Stimulated activated CD8-positive, alpha-beta memory T cell treated with anti-CD3 and anti-CD28 coated beads, Interleukin-12 subunit alpha, Interleukin-12 subunit beta, amount 100 ng/mL, for 24 hours (primary cell): ENCODE measurements at regions not wholly inside any gene's neighbourhood (a gene's known extent, or its start where the extent isn't known, plus 50 kb on each side); places are given as distances from the start of the nearest gene placed in this dataset.
A peak's percentile ranks its signal among the peaks of the same experiment; 100 is the strongest.

Source experiments
- DNase-seq: peaks from one replicate; pipeline ENCODE4 v3.0.0-alpha.2; 2020; ENCODE audit errors: extremely low read depth

DNA sequence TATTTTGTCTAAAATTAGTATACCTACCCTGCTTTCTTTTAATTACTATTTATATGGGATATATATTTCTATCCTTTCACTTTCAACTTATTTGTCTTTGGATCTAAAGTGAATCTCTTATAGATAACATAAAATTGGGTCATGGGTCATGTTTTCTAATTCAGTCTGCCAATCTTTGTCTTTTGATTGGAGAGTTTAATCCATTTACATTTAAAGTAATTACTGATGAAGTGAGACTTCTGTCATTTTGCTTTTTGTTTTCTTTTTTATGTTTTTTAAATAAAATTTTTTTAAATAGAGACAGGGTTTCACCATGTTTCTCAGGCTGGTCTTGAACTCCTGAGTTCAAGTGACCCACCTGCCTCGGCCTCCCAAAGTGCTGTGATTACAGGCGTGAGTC, 50.5 kb upstream of the PRDM1 start:
- DNase-seq, result no peak

- no peak for DNase-seq
Observed at GRCh38 chr6:106033806-106034205, 52.3 kb upstream of the PRDM1 start.

DNA sequence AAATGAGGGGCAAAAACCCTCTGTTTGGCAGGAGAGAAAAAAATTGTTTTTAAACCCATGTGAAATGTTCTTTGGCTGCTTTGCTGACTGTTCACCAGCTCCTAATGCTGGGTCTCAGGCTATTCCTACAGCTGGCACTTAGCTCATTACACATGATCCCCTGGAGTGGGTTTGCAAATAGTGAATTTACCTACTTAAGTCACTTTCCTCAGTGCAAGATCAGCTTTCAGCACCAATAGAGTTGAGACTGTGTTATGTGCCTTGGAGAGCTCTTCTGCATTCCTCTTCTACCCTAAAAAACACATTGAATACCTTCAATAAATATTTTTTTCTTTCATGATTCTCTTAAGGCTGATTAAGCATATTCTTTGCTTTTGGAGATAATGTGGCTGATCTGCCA, 58.4 kb upstream of the PRDM1 start:
- DNase-seq, result no peak

DNA sequence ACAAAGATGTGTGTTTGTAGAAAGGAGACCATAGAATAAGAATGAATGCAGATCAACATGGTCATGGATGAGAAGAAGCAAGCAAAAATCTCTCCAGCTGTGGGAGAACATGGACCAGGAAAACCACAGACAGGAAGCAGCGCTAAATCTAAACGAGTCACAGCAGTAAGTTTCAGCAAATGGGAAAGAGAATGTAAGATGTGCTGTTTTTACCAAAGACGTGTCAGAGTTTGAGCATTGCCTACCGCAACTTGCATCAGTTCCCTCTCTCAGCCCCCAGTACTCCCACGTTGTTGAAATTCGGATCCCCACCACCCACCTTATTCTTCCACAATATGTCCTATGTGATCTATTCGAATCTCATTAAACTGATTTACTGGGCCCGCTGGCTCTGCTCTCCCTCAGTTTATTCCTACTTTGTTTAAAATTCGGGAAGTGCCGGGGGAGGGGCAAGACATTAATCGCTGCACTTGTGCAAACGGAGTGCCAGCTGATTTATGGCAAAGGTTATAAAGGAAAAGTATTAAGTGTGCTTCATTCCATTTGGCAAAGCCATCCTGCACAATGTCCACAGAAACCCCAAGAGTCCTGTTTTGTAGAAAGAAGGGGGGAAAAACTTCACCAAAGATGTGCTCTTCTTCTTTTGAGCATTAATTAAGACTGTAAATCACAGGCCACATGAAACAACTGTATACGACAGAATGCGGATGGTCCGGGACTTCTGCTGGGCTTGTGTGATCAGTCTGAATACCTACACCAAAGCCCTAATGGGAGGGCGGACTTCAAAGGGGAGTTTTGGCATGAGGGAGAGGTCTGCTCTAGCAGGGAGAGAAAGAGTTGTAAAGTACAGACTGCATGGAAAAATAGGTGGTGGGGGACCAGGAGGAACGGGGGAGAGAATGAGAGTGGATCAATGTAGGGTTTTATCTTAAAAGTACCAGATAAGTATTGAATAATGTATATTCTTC, 59.1 kb upstream of the PRDM1 start:
- no peak for DNase-seq

- DNase-seq, result no peak
Observed at GRCh38 chr6:106025655-106026054, 60.5 kb upstream of the PRDM1 start.

- no peak for DNase-seq
Observed at GRCh38 chr6:106022801-106023200, 63.3 kb upstream of the PRDM1 start.

DNA sequence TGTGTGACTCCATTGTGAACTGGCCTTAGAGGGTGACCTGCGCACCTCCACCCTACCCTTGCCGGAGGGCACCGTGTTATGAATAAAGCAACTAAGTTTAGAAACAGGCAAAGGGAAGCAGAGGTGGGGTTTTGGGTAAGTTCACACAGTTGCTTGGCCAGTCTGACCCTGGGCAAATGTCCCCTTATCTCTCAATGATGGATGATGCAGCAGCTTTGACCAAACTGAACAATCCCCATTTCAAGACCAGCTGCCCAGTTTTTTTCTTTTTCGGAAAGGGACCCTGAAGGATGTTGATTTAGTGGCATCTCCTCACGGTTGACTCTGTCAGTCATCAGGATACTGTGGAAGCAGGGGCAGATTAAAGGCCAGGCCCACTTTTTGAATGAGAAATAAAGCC, 68.7 kb upstream of the PRDM1 start:
- DNase-seq, result no peak

GRCh38 chr6:106014955-106015354, 71.2 kb upstream of the PRDM1 start:
- DNase-seq, result no peak

DNA sequence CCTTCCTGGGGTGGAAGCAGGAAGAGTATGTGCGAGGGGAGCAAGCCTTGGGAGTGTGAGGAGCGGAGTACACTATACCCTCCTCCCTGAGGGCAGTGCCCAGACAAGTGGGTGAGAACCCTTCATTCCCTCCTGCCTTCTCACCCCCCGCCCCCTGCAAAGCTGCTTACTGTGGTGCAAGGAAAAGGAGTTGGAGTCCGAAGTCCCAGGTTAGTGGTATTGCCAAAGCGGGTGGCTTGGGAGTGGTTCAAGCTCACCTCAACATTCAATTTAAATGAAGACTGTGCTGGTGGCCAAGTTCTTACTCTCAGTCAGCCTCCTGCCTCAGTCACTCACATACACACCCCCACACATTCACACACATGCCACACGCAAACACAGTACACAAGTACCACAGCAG, 74.7 kb upstream of the PRDM1 start:
- no peak for DNase-seq

GRCh38 chr6:106005954-106006353, 80.2 kb upstream of the PRDM1 start:
- DNase-seq, result no peak

DNA sequence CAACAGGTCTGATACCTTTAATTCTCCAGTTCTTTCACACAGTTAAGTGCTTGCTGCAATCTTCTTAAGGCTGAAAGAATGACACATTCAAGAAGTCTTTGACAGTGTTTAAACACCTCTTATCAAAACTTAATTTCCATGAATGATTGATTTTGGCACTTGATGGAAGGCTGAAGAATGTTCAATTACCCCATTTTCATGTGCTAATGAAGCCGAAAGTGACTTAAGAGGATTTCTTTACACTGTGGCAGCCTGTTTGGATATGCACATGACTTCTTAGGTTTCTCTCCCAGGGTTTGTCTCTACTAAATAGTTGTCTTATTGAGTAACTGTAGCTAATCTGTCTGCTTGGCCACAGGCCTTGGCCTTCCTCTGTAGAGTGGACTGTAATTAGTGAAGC, 81.1 kb upstream of the PRDM1 start:
- no peak for DNase-seq

- DNase-seq, result no peak
Observed at GRCh38 chr6:106003268-106003987, 82.7 kb upstream of the PRDM1 start.

DNA sequence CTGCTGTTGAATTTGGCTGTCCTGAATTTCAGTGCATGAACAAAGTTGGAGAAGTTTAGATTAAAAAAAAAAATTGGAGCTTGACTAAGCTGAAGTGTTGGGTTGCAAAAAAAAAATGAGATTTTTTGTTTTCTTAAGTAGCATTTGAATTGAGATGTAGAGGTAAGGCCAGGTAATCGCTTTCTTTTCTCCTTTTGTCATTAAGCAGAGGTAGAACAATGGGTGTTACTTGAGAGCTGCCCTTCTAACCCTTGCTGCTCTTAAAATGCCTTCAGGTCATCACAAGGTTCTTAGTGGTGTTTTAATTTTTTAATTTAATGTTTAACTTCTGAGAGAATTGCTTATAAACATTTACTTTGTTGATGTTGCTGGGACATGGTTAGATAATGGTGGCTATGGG, 84.1 kb upstream of the PRDM1 start:
- DNase-seq, result no peak

DNA sequence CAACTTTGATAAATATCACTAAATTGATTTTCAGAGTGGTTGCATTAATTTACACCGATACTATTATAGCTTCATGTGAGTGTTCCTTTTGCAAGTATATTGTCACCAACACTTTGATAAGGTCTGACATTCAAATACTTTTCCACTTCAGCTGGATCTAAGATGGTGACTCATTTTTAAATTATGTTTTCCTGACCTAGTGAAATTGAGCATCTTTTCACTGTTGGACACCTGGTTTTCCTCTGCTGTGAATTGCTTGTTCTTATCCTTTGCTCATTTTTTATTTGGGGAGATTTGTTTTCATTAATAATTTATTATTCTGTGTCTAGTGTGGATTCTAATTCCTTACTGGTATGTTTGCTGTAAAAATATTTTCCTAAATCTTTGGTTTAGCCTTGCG, 85.2 kb upstream of the PRDM1 start:
- no peak for DNase-seq

DNA sequence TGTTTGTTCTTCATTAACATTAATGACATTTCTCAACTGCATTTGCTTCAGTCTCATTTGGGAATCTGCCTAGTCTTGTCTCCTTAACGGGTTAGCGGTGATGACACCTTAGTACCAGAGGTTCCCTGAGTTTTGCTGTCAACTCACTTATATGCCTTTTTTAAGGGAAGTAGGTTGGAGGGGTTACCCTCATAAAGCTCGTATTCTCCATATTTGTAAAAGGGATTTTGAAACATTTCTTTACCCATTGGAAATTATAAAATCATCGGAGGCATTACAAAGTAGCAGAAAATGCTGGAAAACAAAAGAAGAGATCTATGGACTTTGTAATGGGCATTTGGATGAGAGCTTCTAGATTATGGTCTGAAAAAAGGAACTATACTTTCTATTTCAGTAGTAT, 88.7 kb upstream of the PRDM1 start:
- no peak for DNase-seq

GRCh38 chr6:105995391-105995865, 90.7 kb upstream of the PRDM1 start:
- no peak for DNase-seq

DNA sequence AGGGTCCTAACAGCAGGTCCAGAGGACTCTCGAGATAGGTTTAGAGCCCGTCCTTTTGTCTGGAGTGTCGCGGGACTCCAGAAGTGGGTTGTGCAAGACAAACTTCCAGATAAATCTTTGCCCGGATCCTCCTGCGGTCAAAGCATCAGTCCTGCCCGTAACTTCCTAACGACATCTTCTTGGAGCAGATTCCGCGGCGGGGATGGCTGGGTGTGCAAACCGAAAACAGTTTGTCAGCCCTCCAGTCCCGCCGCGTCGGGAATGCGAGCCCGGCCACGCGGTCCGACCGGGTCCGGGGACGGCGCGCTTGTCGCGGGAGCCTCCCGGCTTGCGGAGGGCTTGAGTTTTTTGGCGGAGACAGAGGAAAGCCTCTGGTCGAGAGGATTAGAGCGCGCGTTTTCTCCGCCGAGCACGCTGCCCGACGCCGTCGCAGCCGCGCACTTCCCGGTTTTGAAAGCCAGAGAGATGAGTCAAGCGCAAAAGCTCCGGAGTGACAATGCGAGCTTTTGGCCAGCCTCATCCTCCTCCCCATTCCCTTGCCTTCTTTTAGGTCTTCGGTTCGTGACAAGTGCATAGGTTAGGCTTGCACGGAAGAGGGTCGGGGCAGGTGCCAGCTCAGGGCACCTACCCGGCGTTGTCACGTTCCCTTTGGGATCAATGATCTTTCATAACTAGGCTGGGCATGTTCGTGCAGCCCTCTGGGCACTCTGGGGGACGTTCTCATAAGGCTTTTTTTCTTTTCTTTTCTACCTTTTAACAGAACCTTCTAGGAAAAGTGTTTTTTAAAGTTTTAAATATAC, 91.3 kb upstream of the PRDM1 start:
- DNase-seq, result no peak

- no peak for DNase-seq
Observed at GRCh38 chr6:105994118-105994590, 92.0 kb upstream of the PRDM1 start.

- DNase-seq, result no peak
Observed at GRCh38 chr6:105993341-105994117, 92.6 kb upstream of the PRDM1 start.

GRCh38 chr6:105992315-105992961, 93.7 kb upstream of the PRDM1 start:
- DNase-seq, result peak; percentile 66
